ENCODE measurements at regions not wholly inside any gene's neighbourhood (a gene's known extent, or its start where the extent isn't known, plus 50 kb on each side); places are given as distances from the start of the nearest gene placed in this dataset.

GRCh38 chr1:219444474-219444873 is 168.4 kb downstream of the ZC3H11B start:
- no peak for TF ChIP-seq MAX (IDR thresholded peaks at IDR 0.05)
- TF ChIP-seq, protein P1, sequence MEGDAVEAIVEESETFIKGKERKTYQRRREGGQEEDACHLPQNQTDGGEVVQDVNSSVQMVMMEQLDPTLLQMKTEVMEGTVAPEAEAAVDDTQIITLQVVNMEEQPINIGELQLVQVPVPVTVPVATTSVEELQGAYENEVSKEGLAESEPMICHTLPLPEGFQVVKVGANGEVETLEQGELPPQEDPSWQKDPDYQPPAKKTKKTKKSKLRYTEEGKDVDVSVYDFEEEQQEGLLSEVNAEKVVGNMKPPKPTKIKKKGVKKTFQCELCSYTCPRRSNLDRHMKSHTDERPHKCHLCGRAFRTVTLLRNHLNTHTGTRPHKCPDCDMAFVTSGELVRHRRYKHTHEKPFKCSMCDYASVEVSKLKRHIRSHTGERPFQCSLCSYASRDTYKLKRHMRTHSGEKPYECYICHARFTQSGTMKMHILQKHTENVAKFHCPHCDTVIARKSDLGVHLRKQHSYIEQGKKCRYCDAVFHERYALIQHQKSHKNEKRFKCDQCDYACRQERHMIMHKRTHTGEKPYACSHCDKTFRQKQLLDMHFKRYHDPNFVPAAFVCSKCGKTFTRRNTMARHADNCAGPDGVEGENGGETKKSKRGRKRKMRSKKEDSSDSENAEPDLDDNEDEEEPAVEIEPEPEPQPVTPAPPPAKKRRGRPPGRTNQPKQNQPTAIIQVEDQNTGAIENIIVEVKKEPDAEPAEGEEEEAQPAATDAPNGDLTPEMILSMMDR (IDR thresholded peaks at IDR 0.05; ENCODE audit: control extremely low read depth in 1 of 3, insufficient read depth in 1 of 3, low read depth in 1 of 3, low read length in 3 of 3) = no peak
- no peak for TF ChIP-seq RNF2 (IDR thresholded peaks at IDR 0.05; ENCODE audit: borderline replicate concordance, low read depth, low read length, missing control alignments, poor library complexity, severe bottlenecking)
- no peak for TF ChIP-seq SP1 (IDR thresholded peaks at IDR 0.05; ENCODE audit: low read depth, low read length)
- TF ChIP-seq JUND (IDR thresholded peaks at IDR 0.05; ENCODE audit: low read length) = no peak
- no peak for TF ChIP-seq HDAC2 (IDR thresholded peaks at IDR 0.05; ENCODE audit: borderline replicate concordance in 1 of 2, low read depth in 2 of 2, low read length in 2 of 2)
- TF ChIP-seq SP4 (IDR thresholded peaks at IDR 0.05; ENCODE audit: low read length) = no peak
- TF ChIP-seq RXRA (IDR thresholded peaks at IDR 0.05; ENCODE audit: insufficient read depth, low read depth, low read length) = no peak
- no peak for TF ChIP-seq EZH2 (IDR thresholded peaks at IDR 0.05; ENCODE audit: low read depth, low read length, severe bottlenecking)
- no peak for TF ChIP-seq CHD2 (IDR thresholded peaks at IDR 0.05; ENCODE audit: low read length)
